ENCODE measurements at regions not wholly inside any gene's neighbourhood (a gene's known extent, or its start where the extent isn't known, plus 50 kb on each side); places are given as distances from the start of the nearest gene placed in this dataset.

DNA sequence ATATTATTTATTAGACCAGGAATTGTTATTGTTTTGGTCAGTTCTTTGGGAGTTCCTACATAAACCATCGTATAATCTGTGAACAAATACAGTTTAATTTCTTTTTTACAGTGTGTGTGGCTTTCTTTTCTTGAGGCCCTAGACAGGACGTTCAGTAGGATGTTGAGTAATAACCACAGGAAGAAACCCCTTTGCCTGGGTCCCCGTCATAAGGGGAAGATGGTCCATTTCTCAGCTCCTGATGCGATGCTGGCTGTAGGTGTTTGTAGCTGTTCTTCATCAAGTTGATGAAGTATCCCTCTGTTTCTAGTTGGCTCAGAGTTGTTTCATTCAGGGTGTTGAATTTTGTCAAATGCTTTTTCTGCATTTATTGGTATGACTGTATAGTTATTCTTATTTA is 219.7 kb upstream of the ADARB2 start:
- 81% methylated on average over 4 of the region's 4 CpGs for WGBS (ENCODE audit: low lambda C conversion rate, missing lambda C conversion rate)
- TF ChIP-seq CTCF (IDR thresholded peaks at IDR 0.05; ENCODE audit: poor library complexity) = no peak
- TF ChIP-seq EZH2 (IDR thresholded peaks at IDR 0.05; ENCODE audit: borderline replicate concordance) = no peak
- TF ChIP-seq EZH2phosphoT487 (IDR thresholded peaks at IDR 0.05; ENCODE audit: low read depth, severe bottlenecking, unreplicated experiment) = no peak

DNA sequence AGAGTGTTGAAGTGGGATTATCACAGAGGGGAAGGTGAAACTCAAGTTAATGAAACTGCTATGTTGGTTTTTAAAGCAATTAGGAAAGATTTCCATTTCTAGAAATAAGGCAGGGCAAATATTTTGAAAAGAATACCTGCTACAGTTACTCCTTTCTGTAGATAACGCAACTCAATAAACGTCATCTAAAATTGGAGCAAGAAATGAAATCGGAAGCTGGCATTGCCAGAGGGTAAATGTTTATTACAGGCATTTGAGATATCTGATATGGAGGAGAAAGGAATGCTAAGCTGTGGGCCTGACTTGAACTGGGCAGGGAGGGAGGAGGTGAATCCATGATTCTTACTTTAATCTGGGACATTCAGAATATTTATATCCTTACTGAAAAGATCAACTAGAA is 217.0 kb upstream of the ADARB2 start:
- H2AFZ ChIP-seq = no peak overlapping the region
- no peaks in the 10 kb centered on the region for H3K36me3 ChIP-seq (replicated peaks; ENCODE audit: insufficient read depth, low read depth)
- H3K4me1 ChIP-seq (ENCODE audit: insufficient read depth) = no peaks in the 10 kb centered on the region
- no peaks in the 10 kb centered on the region for H3K27me3 ChIP-seq
- no peaks in the 10 kb centered on the region for H3K9me3 ChIP-seq (ENCODE audit: low read depth)
- DNase-seq (ENCODE audit: low spot score) = no peak
- no peak overlapping the region for H3K27ac ChIP-seq
- no peaks in the 10 kb centered on the region for H3K79me2 ChIP-seq
- no peaks in the 10 kb centered on the region for H3K9me2 ChIP-seq (replicated peaks; ENCODE audit: insufficient read depth)
- H4K20me1 ChIP-seq (ENCODE audit: insufficient read depth, poor library complexity, severe bottlenecking) = no peaks in the 10 kb centered on the region
- TF ChIP-seq CTCF (IDR thresholded peaks at IDR 0.05; ENCODE audit: poor library complexity) (no peak), EZH2phosphoT487 (IDR thresholded peaks at IDR 0.05; ENCODE audit: low read depth, severe bottlenecking, unreplicated experiment) (no peak)
- H3K4me3 ChIP-seq = no peak overlapping the region
- WGBS (ENCODE audit: low lambda C conversion rate, missing lambda C conversion rate) = 62% methylated on average over 3 of the region's 3 CpGs
- no peak overlapping the region for H3K4me2 ChIP-seq

More for the DNA sequence above, 219.7 kb upstream of the ADARB2 start:
- no peaks in the 10 kb centered on the region for H3K9me2 ChIP-seq (replicated peaks; ENCODE audit: insufficient read depth)
- H3K36me3 ChIP-seq (replicated peaks; ENCODE audit: insufficient read depth, low read depth) = no peaks in the 10 kb centered on the region
- no peak overlapping the region for H3K4me3 ChIP-seq
- H3K9me3 ChIP-seq (ENCODE audit: low read depth) = no peaks in the 10 kb centered on the region
- H3K4me1 ChIP-seq (ENCODE audit: insufficient read depth) = no peaks in the 10 kb centered on the region
- no peaks in the 10 kb centered on the region for H3K79me2 ChIP-seq
- H3K27me3 ChIP-seq = no peaks in the 10 kb centered on the region
- DNase-seq (ENCODE audit: low spot score) = no peak
- no peaks in the 10 kb centered on the region for H4K20me1 ChIP-seq (ENCODE audit: insufficient read depth, poor library complexity, severe bottlenecking)
- H2AFZ ChIP-seq = no peak overlapping the region
- H3K27ac ChIP-seq = no peak overlapping the region
- H3K4me2 ChIP-seq = no peak overlapping the region

DNA sequence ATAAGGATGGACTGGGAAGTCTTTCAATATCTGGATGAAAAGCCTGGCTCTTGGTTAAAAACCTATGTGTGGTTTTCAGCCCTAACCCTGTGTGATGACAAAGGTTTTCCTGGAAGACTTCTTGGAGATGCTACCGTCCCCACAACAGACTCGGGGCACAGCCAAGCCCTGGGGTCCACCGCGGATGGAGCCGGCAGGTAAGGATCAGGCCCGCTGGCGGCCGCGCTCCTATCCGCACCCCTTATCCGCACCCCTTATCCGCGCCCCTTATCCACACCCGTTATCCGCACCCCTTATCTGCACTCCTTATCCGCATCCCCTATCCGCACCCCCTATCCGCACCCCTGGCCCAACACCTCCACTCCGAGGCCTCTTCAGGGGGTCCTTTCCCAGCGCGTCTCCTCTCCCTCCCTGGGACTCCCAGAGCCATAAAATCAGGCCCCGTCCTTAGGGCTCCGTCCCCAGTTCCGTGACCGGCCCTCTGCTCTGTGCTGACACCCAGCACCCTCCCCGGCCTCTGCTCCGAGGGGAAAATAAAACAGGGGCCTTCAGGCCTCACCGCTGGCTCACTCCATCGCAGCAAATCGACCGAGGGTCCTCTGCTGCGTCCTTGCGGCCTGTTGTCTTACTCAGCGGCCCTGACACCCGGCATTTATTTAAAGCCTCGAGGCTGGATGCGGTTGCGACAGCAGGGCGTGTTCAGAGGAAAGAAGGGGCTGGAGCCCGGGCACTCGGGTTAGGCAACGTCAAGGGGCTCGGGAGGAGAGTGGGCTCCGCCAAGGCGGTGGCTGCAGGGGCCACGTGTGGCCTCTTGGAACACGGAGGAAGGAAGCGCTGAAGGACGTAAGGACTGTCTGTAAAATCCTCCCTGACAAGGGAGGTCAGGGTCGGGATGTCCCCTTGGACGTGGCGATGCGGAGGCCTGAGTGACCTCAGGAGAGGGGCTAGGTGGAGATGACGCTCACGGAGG is 215.1 kb upstream of the ADARB2 start:
- no peak for DNase-seq (ENCODE audit: low spot score)
- H2AFZ ChIP-seq = no peak overlapping the region
- TF ChIP-seq EZH2phosphoT487 (IDR thresholded peaks at IDR 0.05; ENCODE audit: low read depth, severe bottlenecking, unreplicated experiment) = no peak
- no peak for TF ChIP-seq CTCF (IDR thresholded peaks at IDR 0.05; ENCODE audit: poor library complexity)

More for the DNA sequence above, 215.1 kb upstream of the ADARB2 start:
- H3K27ac ChIP-seq = no peak overlapping the region
- no peaks in the 10 kb centered on the region for H3K79me2 ChIP-seq
- H3K4me1 ChIP-seq (ENCODE audit: insufficient read depth) = no peaks in the 10 kb centered on the region
- no peaks in the 10 kb centered on the region for H3K9me3 ChIP-seq (ENCODE audit: low read depth)
- H3K36me3 ChIP-seq (replicated peaks; ENCODE audit: insufficient read depth, low read depth) = no peaks in the 10 kb centered on the region
- WGBS (ENCODE audit: low lambda C conversion rate, missing lambda C conversion rate) = 95% methylated on average over 55 of the region's 55 CpGs
- H3K4me2 ChIP-seq = no peak overlapping the region
- H3K27me3 ChIP-seq = no peaks in the 10 kb centered on the region
- no peak overlapping the region for H3K4me3 ChIP-seq
- no peaks in the 10 kb centered on the region for H3K9me2 ChIP-seq (replicated peaks; ENCODE audit: insufficient read depth)
- H4K20me1 ChIP-seq (ENCODE audit: insufficient read depth, poor library complexity, severe bottlenecking) = no peaks in the 10 kb centered on the region
